ENCODE measurements at regions not wholly inside any gene's neighbourhood (a gene's known extent, or its start where the extent isn't known, plus 50 kb on each side); places are given as distances from the start of the nearest gene placed in this dataset.

- TF ChIP-seq EZH2phosphoT487 (IDR thresholded peaks at IDR 0.05; ENCODE audit: insufficient read depth, low read depth), result no peak
- no peak for TF ChIP-seq EZH2 (IDR thresholded peaks at IDR 0.05; ENCODE audit: insufficient read depth, poor library complexity, severe bottlenecking)
- no peak overlapping the region for H2AFZ ChIP-seq
- no peaks in the 10 kb centered on the region for H3K79me2 ChIP-seq (ENCODE audit: insufficient read depth)
- peaks cover 25% of the 10 kb centered on the region for H3K27me3 ChIP-seq (replicated peaks; ENCODE audit: insufficient read depth)
- no peak overlapping the region for H3K27ac ChIP-seq
- H3K4me1 ChIP-seq (ENCODE audit: insufficient read depth), result no peaks in the 10 kb centered on the region
- H3K9ac ChIP-seq, result no peak overlapping the region
- H3K9me3 ChIP-seq (ENCODE audit: low read depth), result no peaks in the 10 kb centered on the region
- H3K9me2 ChIP-seq (ENCODE audit: insufficient read depth), result no peaks in the 10 kb centered on the region
- no peaks in the 10 kb centered on the region for H4K20me1 ChIP-seq (ENCODE audit: insufficient read depth)
- H3K4me2 ChIP-seq (ENCODE audit: unreplicated experiment), result no peak overlapping the region
- H3F3A ChIP-seq (ENCODE audit: insufficient read depth), result no peaks in the 10 kb centered on the region
- no peaks in the 10 kb centered on the region for H3K36me3 ChIP-seq (ENCODE audit: low read depth)
- 17 to 26% methylated on average over 2 of the region's 2 CpGs for WGBS, 2 experiments (ENCODE audit: low coverage in 1 of 2, low lambda C conversion rate in 2 of 2, missing lambda C conversion rate in 2 of 2)
- in situ Hi-C loops (cut with MboI), result no loop called here
- H3K4me3 ChIP-seq, result no peak overlapping the region
- DNase-seq, result no peak
Observed at GRCh38 chr14:101117543-101117942, 214.0 kb upstream of the RTL1 start.

- Histone ChIP-seq H2AFZ (no peak overlapping the region), H3F3A (ENCODE audit: insufficient read depth) (no peaks in the 10 kb centered on the region), H3K27ac (no peak overlapping the region), H3K36me3 (ENCODE audit: low read depth) (no peaks in the 10 kb centered on the region), H3K9me2 (ENCODE audit: insufficient read depth) (no peaks in the 10 kb centered on the region), H3K4me2 (ENCODE audit: unreplicated experiment) (no peak overlapping the region), H3K9ac (no peak overlapping the region), H3K4me1 (ENCODE audit: insufficient read depth) (no peaks in the 10 kb centered on the region), H3K79me2 (ENCODE audit: insufficient read depth) (no peaks in the 10 kb centered on the region), H4K20me1 (ENCODE audit: insufficient read depth) (no peaks in the 10 kb centered on the region), H3K9me3 (ENCODE audit: low read depth) (no peaks in the 10 kb centered on the region), H3K4me3 (no peak overlapping the region), H3K27me3 (replicated peaks; ENCODE audit: insufficient read depth) (peaks cover 25% of the 10 kb centered on the region)
- TF ChIP-seq EZH2phosphoT487 (IDR thresholded peaks at IDR 0.05; ENCODE audit: insufficient read depth, low read depth), result no peak
- no peak for TF ChIP-seq EZH2 (IDR thresholded peaks at IDR 0.05; ENCODE audit: insufficient read depth, poor library complexity, severe bottlenecking)
- in situ Hi-C loops (cut with MboI), result no loop called here
- 39 to 46% methylated on average over 4 of the region's 4 CpGs for WGBS, 2 experiments (ENCODE audit: low coverage in 1 of 2, low lambda C conversion rate in 2 of 2, missing lambda C conversion rate in 2 of 2)
- no peak for DNase-seq
Observed at GRCh38 chr14:101118233-101118632, 214.7 kb upstream of the RTL1 start.

GRCh38 chr14:101118746-101119591 is 215.4 kb upstream of the RTL1 start:
- no peak overlapping the region for H3K27ac ChIP-seq
- in situ Hi-C loops (cut with MboI), result no loop called here
- no peaks in the 10 kb centered on the region for H3K79me2 ChIP-seq (ENCODE audit: insufficient read depth)
- H3K4me3 ChIP-seq, result no peak overlapping the region
- no peak overlapping the region for H3K4me2 ChIP-seq (ENCODE audit: unreplicated experiment)
- no peaks in the 10 kb centered on the region for H3F3A ChIP-seq (ENCODE audit: insufficient read depth)
- no peak for DNase-seq
- no peak overlapping the region for H2AFZ ChIP-seq
- peaks cover 25% of the 10 kb centered on the region for H3K27me3 ChIP-seq (replicated peaks; ENCODE audit: insufficient read depth)
- no peaks in the 10 kb centered on the region for H3K36me3 ChIP-seq (ENCODE audit: low read depth)
- H4K20me1 ChIP-seq (ENCODE audit: insufficient read depth), result no peaks in the 10 kb centered on the region
- no peaks in the 10 kb centered on the region for H3K4me1 ChIP-seq (ENCODE audit: insufficient read depth)
- TF ChIP-seq EZH2 (IDR thresholded peaks at IDR 0.05; ENCODE audit: insufficient read depth, poor library complexity, severe bottlenecking), result no peak
- H3K9me3 ChIP-seq (ENCODE audit: low read depth), result no peaks in the 10 kb centered on the region
- no peak overlapping the region for H3K9ac ChIP-seq
- H3K9me2 ChIP-seq (ENCODE audit: insufficient read depth), result no peaks in the 10 kb centered on the region
- 68 to 74% methylated on average over 19 to 20 of the region's 20 CpGs for WGBS, 2 experiments (ENCODE audit: low coverage in 1 of 2, low lambda C conversion rate in 2 of 2, missing lambda C conversion rate in 2 of 2)

- Histone ChIP-seq H3K27me3 (replicated peaks; ENCODE audit: insufficient read depth) (peaks cover 25% of the 10 kb centered on the region), H2AFZ (no peak overlapping the region), H3K9ac (no peak overlapping the region), H3F3A (ENCODE audit: insufficient read depth) (no peaks in the 10 kb centered on the region), H3K36me3 (ENCODE audit: low read depth) (no peaks in the 10 kb centered on the region), H3K9me2 (ENCODE audit: insufficient read depth) (no peaks in the 10 kb centered on the region), H3K4me3 (no peak overlapping the region), H3K4me2 (ENCODE audit: unreplicated experiment) (no peak overlapping the region), H3K9me3 (ENCODE audit: low read depth) (no peaks in the 10 kb centered on the region), H4K20me1 (ENCODE audit: insufficient read depth) (no peaks in the 10 kb centered on the region), H3K4me1 (ENCODE audit: insufficient read depth) (no peaks in the 10 kb centered on the region), H3K27ac (no peak overlapping the region), H3K79me2 (ENCODE audit: insufficient read depth) (no peaks in the 10 kb centered on the region)
- WGBS, 2 experiments (ENCODE audit: low coverage in 1 of 2, low lambda C conversion rate in 2 of 2, missing lambda C conversion rate in 2 of 2), result 36 to 37% methylated on average over 20 of the region's 20 CpGs
- peak; percentile 10 for DNase-seq
- TF ChIP-seq EZH2phosphoT487 (IDR thresholded peaks at IDR 0.05; ENCODE audit: insufficient read depth, low read depth), result no peak
- TF ChIP-seq EZH2 (IDR thresholded peaks at IDR 0.05; ENCODE audit: insufficient read depth, poor library complexity, severe bottlenecking), result no peak
- in situ Hi-C loops (cut with MboI), result no loop called here
Observed at GRCh38 chr14:101119830-101120571, 216.5 kb upstream of the RTL1 start.
